Nephron progenitor cell (in vitro differentiated cells): ENCODE measurements at regions not wholly inside any gene's neighbourhood (a gene's known extent, or its start where the extent isn't known, plus 50 kb on each side); places are given as distances from the start of the nearest gene placed in this dataset.
"Not testable (repeated sequence)": the region's sequence is repeated elsewhere in the genome, so short reads cannot be mapped to it uniquely, and the experiment has no call there.

ENCODE experiments used
- DNase-seq: peaks from one replicate; pipeline ENCODE4 v3.0.0; 2021
- H3K27ac Mint-ChIP-seq: 2 replicates; pipeline ENCODE4 v1.8.0; 2021; ENCODE audit warnings: mild to moderate bottlenecking, moderate library complexity, mixed read lengths
- H3K27me3 Mint-ChIP-seq: 2 replicates; pipeline ENCODE4 v1.8.0; 2021; ENCODE audit warnings: mild to moderate bottlenecking, low read depth, mixed read lengths; ENCODE audit not compliant: poor library complexity
- H3K36me3 Mint-ChIP-seq: 2 replicates; pipeline ENCODE4 v1.8.0; 2021; ENCODE audit warnings: low read depth, mixed read lengths
- H3K4me1 Mint-ChIP-seq: 2 replicates; pipeline ENCODE4 v1.8.0; 2021; ENCODE audit warnings: mixed read lengths
- H3K4me3 Mint-ChIP-seq: 2 replicates; pipeline ENCODE4 v1.8.0; 2021; ENCODE audit warnings: mild to moderate bottlenecking, moderate library complexity, mixed read lengths
- H3K9me3 Mint-ChIP-seq: 2 replicates; pipeline ENCODE4 v1.8.0; 2021; ENCODE audit warnings: mild to moderate bottlenecking, moderate library complexity, mixed read lengths
- CTCF ChIP-seq: fragments of 200-600 bp; sonication (generic); IDR thresholded peaks from 2 replicates; pipeline ENCODE4 v1.5.0; 2021; ENCODE audit warnings: antibody characterized with exemption

GRCh38 chr2:7437141-7437540, 519.9 kb downstream of the RNF144A start:
- no peak for DNase-seq
- H3K9me3 Mint-ChIP-seq: peaks cover 28% of the 10 kb centered on the region
- no peak overlapping the region for H3K4me3 Mint-ChIP-seq
- peaks cover 13% of the 10 kb centered on the region for H3K4me1 Mint-ChIP-seq
- no peak for TF ChIP-seq CTCF
- H3K27me3 Mint-ChIP-seq: peaks cover 6% of the 10 kb centered on the region
- H3K27ac Mint-ChIP-seq: no peak overlapping the region
- H3K36me3 Mint-ChIP-seq: peaks cover 19% of the 10 kb centered on the region

- Mint-ChIP-seq H3K36me3 (peaks cover 13% of the 10 kb centered on the region), H3K27me3 (peaks cover 4% of the 10 kb centered on the region), H3K4me1 (peaks cover 21% of the 10 kb centered on the region), H3K9me3 (peaks cover 21% of the 10 kb centered on the region), H3K4me3 (no peak overlapping the region), H3K27ac (peak overlapping the region; percentile 25)
- DNase-seq: no peak
- no peak for TF ChIP-seq CTCF
Observed at GRCh38 chr2:7437716-7438632, 520.8 kb downstream of the RNF144A start.

GRCh38 chr2:7438855-7439254, 521.6 kb downstream of the RNF144A start:
- Mint-ChIP-seq H3K4me1 (peaks cover 21% of the 10 kb centered on the region), H3K4me3 (no peak overlapping the region), H3K27me3 (peaks cover 2% of the 10 kb centered on the region), H3K9me3 (peaks cover 13% of the 10 kb centered on the region), H3K27ac (no peak overlapping the region), H3K36me3 (peaks cover 8% of the 10 kb centered on the region)
- DNase-seq: no peak
- no peak for TF ChIP-seq CTCF

GRCh38 chr2:7440977-7441376, 523.8 kb downstream of the RNF144A start:
- no peak for DNase-seq
- H3K36me3 Mint-ChIP-seq: no peaks in the 10 kb centered on the region
- H3K27me3 Mint-ChIP-seq: peaks cover 2% of the 10 kb centered on the region
- no peak overlapping the region for H3K27ac Mint-ChIP-seq
- no peak for TF ChIP-seq CTCF
- H3K4me3 Mint-ChIP-seq: no peak overlapping the region
- peaks cover 14% of the 10 kb centered on the region for H3K4me1 Mint-ChIP-seq
- H3K9me3 Mint-ChIP-seq: peaks cover 4% of the 10 kb centered on the region

- H3K9me3 Mint-ChIP-seq, DNase-seq, H3K4me3 Mint-ChIP-seq, H3K27ac Mint-ChIP-seq, H3K36me3 Mint-ChIP-seq, H3K27me3 Mint-ChIP-seq: not testable (repeated sequence)
- H3K4me1 Mint-ChIP-seq: peaks cover 14% of the 10 kb centered on the region
Observed at GRCh38 chr2:7441841-7442240, 524.6 kb downstream of the RNF144A start.

- H3K4me1 Mint-ChIP-seq: peaks cover 14% of the 10 kb centered on the region
- no peaks in the 10 kb centered on the region for H3K27me3 Mint-ChIP-seq
- no peak overlapping the region for H3K27ac Mint-ChIP-seq
- no peak for DNase-seq
- no peaks in the 10 kb centered on the region for H3K36me3 Mint-ChIP-seq
- peaks cover 4% of the 10 kb centered on the region for H3K9me3 Mint-ChIP-seq
- no peak overlapping the region for H3K4me3 Mint-ChIP-seq
- TF ChIP-seq CTCF: no peak
Observed at GRCh38 chr2:7444626-7445025, 527.4 kb downstream of the RNF144A start.
